GM23338 (cell line): ENCODE measurements at regions not wholly inside any gene's neighbourhood (a gene's known extent, or its start where the extent isn't known, plus 50 kb on each side); places are given as distances from the start of the nearest gene placed in this dataset.

Source experiments
- ATAC-seq: fragments of 200-7000 bp; cut with Tn5 transposase; 3 replicates; pipeline ENCODE4 v1.9.1; 2020
- DNase-seq: peaks from one replicate; pipeline ENCODE4 v3.0.0-alpha.2; 2015; ENCODE audit warnings: low spot score
- H2AFZ ChIP-seq: fragments of 200-600 bp; sonication (generic); 2 replicates; pipeline ENCODE4 v1.8.0; 2016; ENCODE audit warnings: antibody characterized with exemption, mild to moderate bottlenecking, moderate library complexity
- H3F3A ChIP-seq: fragments of 200-600 bp; sonication (generic); replicated peaks from 2 replicates; pipeline ENCODE4 v1.8.0; 2017; ENCODE audit warnings: antibody characterized with exemption, mixed run types, low read depth
- H3K27ac ChIP-seq: fragments of 200-600 bp; sonication (generic); 2 replicates; pipeline ENCODE4 v1.6.1; 2016; ENCODE audit warnings: low read depth
- H3K27me3 ChIP-seq: fragments of 200-600 bp; sonication (generic); 2 replicates; pipeline ENCODE4 v1.8.0; 2016; ENCODE audit warnings: mild to moderate bottlenecking, mixed run types, moderate library complexity; ENCODE audit not compliant: insufficient read depth
- H3K36me3 ChIP-seq: fragments of 200-600 bp; sonication (generic); 2 replicates; pipeline ENCODE4 v1.8.0; 2016; ENCODE audit warnings: mild to moderate bottlenecking; ENCODE audit not compliant: insufficient read depth
- H3K4me1 ChIP-seq: fragments of 200-600 bp; sonication (generic); 2 replicates; pipeline ENCODE4 v1.8.0; 2016; ENCODE audit warnings: mild to moderate bottlenecking, moderate library complexity; ENCODE audit not compliant: insufficient read depth
- H3K4me2 ChIP-seq: fragments of 200-600 bp; sonication (generic); 2 replicates; pipeline ENCODE4 v1.7.1; 2017; ENCODE audit warnings: mixed run types
- H3K4me3 ChIP-seq: fragments of 200-600 bp; sonication (generic); 2 replicates; pipeline ENCODE4 v1.6.1; 2016; ENCODE audit warnings: mixed run types
- H3K79me2 ChIP-seq: fragments of 200-600 bp; sonication (generic); replicated peaks from 2 replicates; pipeline ENCODE4 v1.8.0; 2017; ENCODE audit warnings: mild to moderate bottlenecking; ENCODE audit not compliant: insufficient read depth
- H3K9me2 ChIP-seq: fragments of 200-600 bp; sonication (generic); 2 replicates; pipeline ENCODE4 v1.8.0; 2017; ENCODE audit not compliant: insufficient read depth
- H4K20me1 ChIP-seq: fragments of 200-600 bp; sonication (generic); replicated peaks from 2 replicates; pipeline ENCODE4 v1.8.0; 2017; ENCODE audit warnings: mild to moderate bottlenecking; ENCODE audit not compliant: insufficient read depth
- H3K27ac Mint-ChIP-seq: 2 replicates; pipeline ENCODE4 v1.8.0; 2020; ENCODE audit warnings: inconsistent platforms, mild to moderate bottlenecking, moderate library complexity, mixed read lengths
- H3K27me3 Mint-ChIP-seq: 3 replicates; pipeline ENCODE4 v1.8.0; 2022; ENCODE audit warnings: low read depth, mild to moderate bottlenecking, moderate library complexity, mixed read lengths, inconsistent platforms; ENCODE audit not compliant: insufficient read depth, poor library complexity
- H3K36me3 Mint-ChIP-seq: 3 replicates; pipeline ENCODE4 v1.8.0; 2021; ENCODE audit warnings: low read depth, mild to moderate bottlenecking, inconsistent platforms, moderate library complexity, mixed read lengths
- H3K4me1 Mint-ChIP-seq: 3 replicates; pipeline ENCODE4 v1.8.0; 2020; ENCODE audit warnings: mild to moderate bottlenecking, inconsistent platforms, mixed read lengths
- H3K4me3 Mint-ChIP-seq: 3 replicates; pipeline ENCODE4 v1.8.0; 2021; ENCODE audit warnings: moderate library complexity, mild to moderate bottlenecking, inconsistent platforms, mixed read lengths
- H3K9me3 Mint-ChIP-seq: 3 replicates; pipeline ENCODE4 v1.8.0; 2020; ENCODE audit warnings: moderate library complexity, mild to moderate bottlenecking, inconsistent platforms, mixed read lengths
- CREB1 ChIP-seq: fragments of 250-450 bp; sonication (Bioruptor Pico); IDR thresholded peaks from 2 replicates; pipeline ENCODE4 v1.5.0; 2020; ENCODE audit warnings: low read depth, mild to moderate bottlenecking, moderate library complexity
- EZH2 ChIP-seq: fragments of 200-600 bp; sonication (generic); IDR thresholded peaks from one replicate; pipeline ENCODE4 v1.8.0; 2017; ENCODE audit warnings: antibody characterized with exemption, mild to moderate bottlenecking, low read depth; ENCODE audit not compliant: unreplicated experiment
- JUNB ChIP-seq: IDR thresholded peaks from one replicate; pipeline ENCODE4 v1.6.1; 2016; ENCODE audit warnings: antibody characterized with exemption; ENCODE audit not compliant: unreplicated experiment
- NANOG ChIP-seq: IDR thresholded peaks from 2 replicates; pipeline ENCODE4 v1.6.1; 2016; ENCODE audit warnings: antibody characterized with exemption, borderline replicate concordance
- ZNF114 ChIP-seq: fragments of 250-450 bp; sonication (Bioruptor Pico); IDR thresholded peaks from 2 replicates; pipeline ENCODE4 v1.5.0; 2020; ENCODE audit warnings: mild to moderate bottlenecking, moderate library complexity
- ZNF462 ChIP-seq: fragments of 250-450 bp; sonication (Bioruptor Pico); IDR thresholded peaks from 2 replicates; pipeline ENCODE4 v1.5.0; 2020; ENCODE audit warnings: mild to moderate bottlenecking, moderate library complexity

- H4K20me1 ChIP-seq: no peaks in the 10 kb centered on the region
- ATAC-seq (no peak), DNase-seq (no peak)
- H3F3A ChIP-seq: no peaks in the 10 kb centered on the region
- Mint-ChIP-seq H3K4me3 (no peak overlapping the region), H3K9me3 (peaks cover 4% of the 10 kb centered on the region; the same call in 1 of the 3 replicates), H3K27me3 (peaks cover 6% of the 10 kb centered on the region), H3K4me1 (no peaks in the 10 kb centered on the region), H3K36me3 (no peaks in the 10 kb centered on the region), H3K27ac (no peak overlapping the region)
- no peaks in the 10 kb centered on the region for H3K36me3 ChIP-seq
- H3K4me1 ChIP-seq: no peaks in the 10 kb centered on the region
- no peaks in the 10 kb centered on the region for H3K27me3 ChIP-seq
- no peak for TF ChIP-seq ZNF462 (CRISPR knock-in tag)
- TF ChIP-seq NANOG: no peak
- no peak for TF ChIP-seq JUNB
- no peak for TF ChIP-seq CREB1 (CRISPR knock-in tag)
- H3K9me2 ChIP-seq: no peaks in the 10 kb centered on the region
- H3K4me2 ChIP-seq: no peak overlapping the region
- no peaks in the 10 kb centered on the region for H3K79me2 ChIP-seq
- H3K27ac ChIP-seq: no peak overlapping the region
- no peak overlapping the region; the same call in 1 of the 2 replicates for H2AFZ ChIP-seq
- no peak overlapping the region for H3K4me3 ChIP-seq
These were observed 546.7 kb downstream of the EPHA4 start for GRCh38 chr2:221025398-221025797.

GRCh38 chr2:221034026-221034701 lies 537.9 kb downstream of the EPHA4 start:
- no peaks in the 10 kb centered on the region for H3K79me2 ChIP-seq
- Mint-ChIP-seq H3K9me3 (no peaks in the 10 kb centered on the region), H3K4me1 (no peaks in the 10 kb centered on the region), H3K27me3 (no peaks in the 10 kb centered on the region), H3K27ac (no peak overlapping the region), H3K4me3 (no peak overlapping the region), H3K36me3 (no peaks in the 10 kb centered on the region)
- no peak overlapping the region for H3K27ac ChIP-seq
- no peak overlapping the region for H3K4me3 ChIP-seq
- no peaks in the 10 kb centered on the region for H4K20me1 ChIP-seq
- no peaks in the 10 kb centered on the region for H3K27me3 ChIP-seq
- DNase-seq (no peak), ATAC-seq (no peak)
- no peaks in the 10 kb centered on the region for H3K9me2 ChIP-seq
- no peaks in the 10 kb centered on the region for H3K4me1 ChIP-seq
- H3K4me2 ChIP-seq: no peak overlapping the region
- no peak overlapping the region for H2AFZ ChIP-seq
- H3F3A ChIP-seq: no peaks in the 10 kb centered on the region
- no peaks in the 10 kb centered on the region for H3K36me3 ChIP-seq
- TF ChIP-seq ZNF114 (CRISPR knock-in tag): no peak
- TF ChIP-seq NANOG: no peak
- TF ChIP-seq ZNF462 (CRISPR knock-in tag): no peak
- TF ChIP-seq EZH2: no peak
